Neuron (in vitro differentiated cells): ENCODE measurements at regions not wholly inside any gene's neighbourhood (a gene's known extent, or its start where the extent isn't known, plus 50 kb on each side); places are given as distances from the start of the nearest gene placed in this dataset.

ENCODE experiments used
- H2AFZ ChIP-seq: one replicate; pipeline ENCODE4 v1.6.1; 2013; ENCODE audit warnings: low read depth, mild to moderate bottlenecking, inconsistent platforms, low read length, moderate library complexity
- H3K27me3 ChIP-seq: one replicate; pipeline ENCODE4 v1.6.1; 2013; ENCODE audit warnings: low read length; ENCODE audit not compliant: insufficient read depth
- H3K36me3 ChIP-seq: one replicate; pipeline ENCODE4 v1.6.1; 2013; ENCODE audit warnings: low read length; ENCODE audit not compliant: insufficient read depth
- H3K4me1 ChIP-seq: one replicate; pipeline ENCODE4 v1.6.1; 2013; ENCODE audit warnings: low read length; ENCODE audit not compliant: insufficient read depth
- H3K4me3 ChIP-seq: 2 replicates; pipeline ENCODE4 v1.5.1; 2013; ENCODE audit warnings: mild to moderate bottlenecking, low read length, moderate library complexity
- H3K9me3 ChIP-seq: one replicate; pipeline ENCODE4 v1.6.1; 2013; ENCODE audit warnings: low read length

- Histone ChIP-seq H2AFZ (no peak overlapping the region), H3K4me1 (peaks cover 3% of the 10 kb centered on the region), H3K9me3 (no peaks in the 10 kb centered on the region), H3K4me3 (no peak overlapping the region), H3K27me3 (no peaks in the 10 kb centered on the region), H3K36me3 (no peaks in the 10 kb centered on the region)
These were observed 91.3 kb upstream of the NFIB start for GRCh38 chr9:14405176-14405706.

- no peaks in the 10 kb centered on the region for H3K9me3 ChIP-seq
These were observed 89.1 kb upstream of the NFIB start for GRCh38 chr9:14403081-14403480.

GRCh38 chr9:14402583-14402982, 88.6 kb upstream of the NFIB start:
- H3K4me1 ChIP-seq, result peaks cover 3% of the 10 kb centered on the region
- no peaks in the 10 kb centered on the region for H3K27me3 ChIP-seq
- H3K36me3 ChIP-seq, result no peaks in the 10 kb centered on the region
- no peak overlapping the region for H3K4me3 ChIP-seq
- H3K9me3 ChIP-seq, result no peaks in the 10 kb centered on the region
- H2AFZ ChIP-seq, result no peak overlapping the region

More at GRCh38 chr9:14403081-14403480, 89.1 kb upstream of the NFIB start:
- H3K36me3 ChIP-seq, result no peaks in the 10 kb centered on the region
- peaks cover 3% of the 10 kb centered on the region for H3K4me1 ChIP-seq
- no peaks in the 10 kb centered on the region for H3K27me3 ChIP-seq
- no peak overlapping the region for H2AFZ ChIP-seq
- H3K4me3 ChIP-seq, result no peak overlapping the region

GRCh38 chr9:14401911-14402310, 88.0 kb upstream of the NFIB start:
- Histone ChIP-seq H3K27me3 (no peaks in the 10 kb centered on the region), H3K36me3 (no peaks in the 10 kb centered on the region), H3K4me3 (no peak overlapping the region), H3K9me3 (no peaks in the 10 kb centered on the region), H3K4me1 (peaks cover 3% of the 10 kb centered on the region), H2AFZ (no peak overlapping the region)

- no peaks in the 10 kb centered on the region for H3K36me3 ChIP-seq
- no peaks in the 10 kb centered on the region for H3K27me3 ChIP-seq
- H2AFZ ChIP-seq, result no peak overlapping the region
- no peaks in the 10 kb centered on the region for H3K9me3 ChIP-seq
- H3K4me1 ChIP-seq, result peaks cover 3% of the 10 kb centered on the region
- no peak overlapping the region for H3K4me3 ChIP-seq
These were observed 86.7 kb upstream of the NFIB start for GRCh38 chr9:14400658-14400995.

GRCh38 chr9:14399756-14400657, 86.1 kb upstream of the NFIB start:
- Histone ChIP-seq H3K9me3 (peaks cover under 1% of the 10 kb centered on the region), H3K36me3 (no peaks in the 10 kb centered on the region), H3K27me3 (no peaks in the 10 kb centered on the region), H3K4me1 (peaks cover 3% of the 10 kb centered on the region), H2AFZ (no peak overlapping the region), H3K4me3 (no peak overlapping the region)

GRCh38 chr9:14398473-14398872, 84.5 kb upstream of the NFIB start:
- Histone ChIP-seq H3K4me3 (no peak overlapping the region), H2AFZ (no peak overlapping the region), H3K4me1 (peaks cover 3% of the 10 kb centered on the region), H3K27me3 (no peaks in the 10 kb centered on the region), H3K9me3 (peaks cover 5% of the 10 kb centered on the region), H3K36me3 (no peaks in the 10 kb centered on the region)

GRCh38 chr9:14396171-14396570, 82.2 kb upstream of the NFIB start:
- H3K27me3 ChIP-seq, result no peaks in the 10 kb centered on the region
- peaks cover 3% of the 10 kb centered on the region for H3K4me1 ChIP-seq
- peaks cover 5% of the 10 kb centered on the region for H3K9me3 ChIP-seq
- H3K4me3 ChIP-seq, result no peak overlapping the region
- H3K36me3 ChIP-seq, result no peaks in the 10 kb centered on the region
- H2AFZ ChIP-seq, result no peak overlapping the region

- no peaks in the 10 kb centered on the region for H3K27me3 ChIP-seq
- no peak overlapping the region for H2AFZ ChIP-seq
- peaks cover 5% of the 10 kb centered on the region for H3K9me3 ChIP-seq
- no peaks in the 10 kb centered on the region for H3K36me3 ChIP-seq
- no peak overlapping the region for H3K4me3 ChIP-seq
- no peaks in the 10 kb centered on the region for H3K4me1 ChIP-seq
These were observed 81.6 kb upstream of the NFIB start for GRCh38 chr9:14395317-14396082.

- no peaks in the 10 kb centered on the region for H3K4me1 ChIP-seq
- H3K27me3 ChIP-seq, result no peaks in the 10 kb centered on the region
- H2AFZ ChIP-seq, result no peak overlapping the region
- no peaks in the 10 kb centered on the region for H3K36me3 ChIP-seq
- no peak overlapping the region for H3K4me3 ChIP-seq
- H3K9me3 ChIP-seq, result peaks cover 5% of the 10 kb centered on the region
These were observed 79.5 kb upstream of the NFIB start for GRCh38 chr9:14393418-14393817.

GRCh38 chr9:14391620-14392019, 77.7 kb upstream of the NFIB start:
- Histone ChIP-seq H3K27me3 (no peaks in the 10 kb centered on the region), H3K4me3 (no peak overlapping the region), H2AFZ (no peak overlapping the region), H3K4me1 (no peaks in the 10 kb centered on the region), H3K9me3 (peaks cover 5% of the 10 kb centered on the region), H3K36me3 (no peaks in the 10 kb centered on the region)

- Histone ChIP-seq H3K27me3 (no peaks in the 10 kb centered on the region), H3K4me1 (no peaks in the 10 kb centered on the region), H2AFZ (no peak overlapping the region), H3K9me3 (peaks cover 3% of the 10 kb centered on the region), H3K4me3 (no peak overlapping the region), H3K36me3 (no peaks in the 10 kb centered on the region)
These were observed 75.7 kb upstream of the NFIB start for GRCh38 chr9:14389657-14390056.

- Histone ChIP-seq H3K27me3 (no peaks in the 10 kb centered on the region), H3K4me1 (no peaks in the 10 kb centered on the region), H3K36me3 (no peaks in the 10 kb centered on the region)
These were observed 75.2 kb upstream of the NFIB start for GRCh38 chr9:14389146-14389545.

More at GRCh38 chr9:14389146-14389545, 75.2 kb upstream of the NFIB start:
- no peak overlapping the region for H2AFZ ChIP-seq
- H3K4me3 ChIP-seq, result no peak overlapping the region
- no peaks in the 10 kb centered on the region for H3K9me3 ChIP-seq
